ENCODE measurements at regions not wholly inside any gene's neighbourhood (a gene's known extent, or its start where the extent isn't known, plus 50 kb on each side); places are given as distances from the start of the nearest gene placed in this dataset.
"Not testable (repeated sequence)": the region's sequence is repeated elsewhere in the genome, so short reads cannot be mapped to it uniquely, and the experiment has no call there.

DNA sequence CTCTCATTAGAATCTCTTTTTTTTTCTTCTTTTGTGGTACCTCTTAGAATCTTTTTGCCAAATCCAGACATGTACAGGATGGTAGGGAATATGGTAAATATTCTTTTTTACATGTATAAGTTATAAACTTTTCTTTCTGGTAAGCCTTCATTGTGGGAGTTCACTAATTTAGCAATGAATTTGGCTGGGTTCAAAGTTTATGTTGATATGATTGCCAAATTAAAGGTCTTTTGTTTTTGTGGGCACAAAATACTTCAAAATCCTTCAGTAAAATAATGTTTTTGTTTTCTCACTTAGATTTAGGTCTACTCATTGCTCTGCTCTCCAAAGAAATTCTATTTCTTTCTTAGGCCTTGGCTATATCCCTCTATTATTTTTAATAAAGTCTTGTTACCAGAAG is 1405.9 kb upstream of the ALCAM start:
- intact Hi-C loops (cut with DNase I) = no loop called here
- DNase-seq (ENCODE audit: low spot score) = no peak

- DNase-seq (ENCODE audit: low spot score) = no peak
- intact Hi-C loops (cut with DNase I) = no loop called here
These were observed 1403.1 kb upstream of the ALCAM start for GRCh38 chr3:103963599-103963998.

DNA sequence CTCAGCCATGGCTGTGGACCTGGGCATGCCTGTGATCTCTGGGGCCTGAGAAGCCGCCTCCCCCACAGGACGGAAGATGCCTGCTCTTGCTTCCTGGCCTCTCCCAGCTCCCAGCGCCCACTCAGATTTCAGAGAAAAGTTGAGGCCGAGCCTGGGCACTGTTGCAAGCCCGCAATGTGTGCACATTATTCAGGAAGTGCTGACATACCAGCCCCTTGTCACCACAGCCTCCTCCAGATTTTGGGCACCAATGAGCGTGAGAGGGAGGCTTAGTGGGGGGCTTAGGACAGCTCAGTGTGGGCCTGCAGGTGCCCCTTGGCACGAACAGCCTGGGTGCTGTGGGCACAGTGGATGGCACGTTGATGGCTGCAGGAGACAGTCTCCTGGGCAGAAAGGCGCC is 1400.9 kb upstream of the ALCAM start:
- intact Hi-C loops (cut with DNase I) = no loop called here
- DNase-seq (ENCODE audit: low spot score) = no peak

DNA sequence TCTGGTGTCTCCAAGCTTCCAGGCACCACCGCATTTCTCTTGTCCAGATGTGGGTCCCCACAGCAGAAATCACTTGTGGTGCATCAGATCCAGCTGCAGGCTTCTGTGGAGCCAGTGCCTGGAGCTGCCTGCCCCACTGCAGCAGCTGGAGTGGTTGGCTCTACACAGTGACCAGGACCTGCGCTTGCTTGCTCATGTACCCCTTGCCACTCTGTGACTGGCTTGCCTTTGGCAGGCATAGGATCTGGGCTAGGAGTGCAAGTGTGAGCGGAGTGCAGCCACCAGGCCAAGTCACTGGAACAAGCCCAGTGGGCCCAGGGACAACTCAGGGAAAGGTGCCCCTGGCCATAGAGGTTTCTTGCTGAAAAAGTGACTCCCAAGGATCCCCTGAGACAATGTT is 1400.0 kb upstream of the ALCAM start:
- DNase-seq (ENCODE audit: low spot score) = no peak
- intact Hi-C loops (cut with DNase I) = no loop called here

DNA sequence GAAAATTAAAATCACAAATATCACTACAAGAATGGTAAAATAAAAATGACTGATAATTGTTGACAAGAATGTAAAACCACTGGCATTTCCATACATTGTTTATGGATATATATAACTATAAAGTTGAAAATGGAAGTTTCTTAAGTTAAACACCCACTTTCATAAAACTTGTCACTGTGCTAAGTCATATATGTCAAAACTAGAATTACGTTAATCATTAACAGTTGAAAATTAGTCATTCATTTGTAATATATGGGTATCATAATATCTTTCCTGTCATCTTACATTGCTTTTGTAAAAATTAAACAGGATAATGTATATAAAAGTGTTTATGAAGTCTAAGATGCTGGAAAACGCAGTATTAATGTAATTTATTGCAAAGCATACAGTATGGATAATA is 1398.6 kb upstream of the ALCAM start:
- DNase-seq (ENCODE audit: low spot score) = no peak
- intact Hi-C loops (cut with DNase I) = no loop called here

DNA sequence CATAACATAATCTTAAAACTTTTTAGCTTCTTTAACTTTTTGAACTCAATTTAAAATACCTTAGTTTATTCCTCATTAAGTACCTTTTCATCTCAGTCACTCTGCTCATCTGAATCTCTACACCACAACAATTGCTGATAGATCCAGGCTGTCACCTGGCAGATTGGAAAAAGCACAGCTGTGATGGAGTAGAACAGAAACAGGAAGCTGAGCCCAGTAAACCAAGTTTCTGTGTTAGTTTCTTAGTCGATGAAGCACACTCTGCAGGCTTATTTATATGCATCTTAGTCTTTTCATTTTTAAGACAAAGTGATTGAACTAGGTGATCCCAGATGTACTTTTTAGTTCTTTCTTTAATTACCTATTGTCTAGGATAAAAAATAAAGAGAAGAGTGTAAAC is 1398.0 kb upstream of the ALCAM start:
- intact Hi-C loops (cut with DNase I) = no loop called here
- DNase-seq (ENCODE audit: low spot score) = no peak

DNA sequence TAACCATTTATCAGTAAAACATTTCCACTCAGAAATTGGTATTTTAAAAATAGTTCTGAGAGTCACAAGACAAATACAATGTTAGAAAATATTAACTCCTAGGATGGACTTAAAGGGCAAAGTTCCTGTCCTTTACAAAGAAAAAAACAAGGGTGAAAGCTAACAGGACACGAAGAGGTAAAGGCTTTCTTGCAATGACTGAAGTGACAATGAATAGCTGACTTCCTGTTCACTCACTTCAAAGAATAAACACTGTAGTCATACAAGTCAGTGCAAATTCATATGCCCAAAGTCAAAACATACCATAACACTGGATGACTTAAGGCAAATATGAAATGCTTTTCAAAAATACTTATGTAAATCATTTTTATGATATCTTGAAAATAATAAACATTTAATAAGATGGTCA is 1389.8 kb upstream of the ALCAM start:
- intact Hi-C loops (cut with DNase I) = no loop called here
- DNase-seq (ENCODE audit: low spot score) = no peak

DNA sequence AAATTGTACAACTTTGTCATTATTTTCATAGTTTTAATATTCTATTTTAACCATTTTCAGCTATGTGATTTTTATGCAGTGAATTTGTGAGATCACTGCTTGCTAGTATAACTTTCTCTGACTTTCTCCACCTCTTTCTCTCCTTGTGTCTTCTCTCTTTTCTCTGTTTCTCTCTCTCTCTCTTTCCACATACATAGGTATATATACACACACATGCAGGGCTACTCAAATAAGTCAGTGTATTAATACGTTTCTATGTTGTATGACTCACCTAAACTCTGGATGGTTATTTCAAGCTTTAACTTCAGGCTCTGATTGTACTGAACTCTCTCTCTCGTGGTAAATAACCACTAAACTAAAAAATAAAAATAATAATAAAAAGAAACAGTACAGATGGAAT is 1389.3 kb upstream of the ALCAM start:
- intact Hi-C loops (cut with DNase I) = no loop called here
- no peak for DNase-seq (ENCODE audit: low spot score)

DNA sequence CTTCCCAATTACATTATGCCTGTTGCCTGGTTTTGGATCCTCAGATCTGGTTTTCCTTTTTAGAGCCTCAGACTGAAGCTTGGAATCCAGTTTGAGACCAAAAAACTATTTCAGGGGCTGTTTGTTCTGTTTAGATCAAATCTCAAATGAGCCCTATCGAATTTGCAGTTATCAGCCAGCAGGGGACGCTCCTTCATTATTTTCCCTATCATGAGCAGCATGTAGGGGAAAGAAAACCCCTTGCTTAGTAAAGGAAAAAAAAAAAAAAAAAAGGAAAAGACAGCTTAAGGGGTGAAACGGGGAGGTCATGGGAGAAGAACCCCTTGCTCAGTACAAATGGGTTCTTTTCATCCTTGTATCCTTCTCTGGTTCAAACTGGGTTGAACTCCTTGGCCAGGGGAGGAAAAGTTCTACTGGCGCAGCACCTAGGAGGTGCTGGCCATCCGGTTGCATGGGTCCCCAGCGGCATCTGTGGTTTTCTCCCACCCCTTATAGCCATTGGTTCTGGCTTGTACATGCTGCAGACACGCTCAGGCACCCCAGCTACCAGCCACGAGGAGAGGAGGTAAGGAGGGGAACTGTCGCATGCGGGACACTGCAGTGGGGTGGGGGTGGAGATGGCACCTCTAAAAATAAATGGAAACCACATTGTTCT is 1375.1 kb upstream of the ALCAM start:
- DNase-seq (ENCODE audit: low spot score) = no peak
- intact Hi-C loops (cut with DNase I) = no loop called here

GRCh38 chr3:103992469-103992868 is 1374.2 kb upstream of the ALCAM start:
- intact Hi-C loops (cut with DNase I) = no loop called here
- no peak for DNase-seq (ENCODE audit: low spot score)

DNA sequence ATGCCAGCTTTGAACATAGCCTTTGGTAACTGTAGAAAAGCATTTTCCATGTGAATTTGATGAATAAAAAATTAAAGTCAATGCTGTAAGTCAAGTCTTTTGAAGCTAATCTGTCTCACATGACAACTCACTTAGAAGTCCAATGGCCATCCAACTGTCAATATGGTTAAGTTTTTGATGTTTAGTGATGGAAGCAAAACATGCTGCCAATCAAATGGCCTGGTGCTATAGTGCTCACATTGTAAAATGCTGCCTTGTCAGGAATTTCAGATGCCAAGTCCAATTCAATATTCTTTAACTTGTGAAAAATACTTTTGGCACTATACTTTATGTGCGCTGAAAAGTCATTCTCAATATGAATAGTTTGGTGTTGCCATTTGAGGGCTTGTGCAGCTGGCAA is 1361.8 kb upstream of the ALCAM start:
- intact Hi-C loops (cut with DNase I) = no loop called here
- no peak for DNase-seq (ENCODE audit: low spot score)

GRCh38 chr3:104005815-104006214 is 1360.9 kb upstream of the ALCAM start:
- no peak for DNase-seq (ENCODE audit: low spot score)
- intact Hi-C loops (cut with DNase I) = no loop called here

- DNase-seq (ENCODE audit: low spot score) = no peak
- intact Hi-C loops (cut with DNase I) = no loop called here
These were observed 1348.2 kb upstream of the ALCAM start for GRCh38 chr3:104018541-104018940.

- intact Hi-C loops (cut with DNase I) = no loop called here
These were observed 1335.1 kb upstream of the ALCAM start for GRCh38 chr3:104031598-104031997.

GRCh38 chr3:104032283-104032682 is 1334.4 kb upstream of the ALCAM start:
- DNase-seq (ENCODE audit: low spot score) = no peak
- intact Hi-C loops (cut with DNase I) = no loop called here

More at GRCh38 chr3:104031598-104031997, 1335.1 kb upstream of the ALCAM start:
- DNase-seq (ENCODE audit: low spot score) = no peak

DNA sequence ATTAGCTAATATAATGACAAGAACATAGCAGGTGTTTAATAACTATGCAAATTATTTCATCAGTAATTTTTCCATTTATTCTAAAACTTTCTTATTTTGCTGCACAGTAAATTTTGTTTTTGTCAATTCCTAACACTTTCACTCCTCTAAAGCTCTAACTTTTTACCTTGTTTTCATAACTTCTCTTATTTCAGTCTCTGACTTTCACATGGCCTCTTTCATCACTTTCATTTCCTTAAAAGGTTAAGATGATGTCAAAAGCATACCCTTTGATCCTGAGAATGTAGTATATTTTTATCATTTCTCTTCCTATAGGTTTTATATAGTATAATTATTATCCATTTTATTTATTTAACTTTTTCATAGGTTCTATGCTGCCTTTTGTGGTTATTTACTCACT is 1325.8 kb upstream of the ALCAM start:
- intact Hi-C loops (cut with DNase I) = no loop called here
- DNase-seq (ENCODE audit: low spot score) = no peak

- not testable (repeated sequence) for DNase-seq (ENCODE audit: low spot score)
These were observed 1323.6 kb upstream of the ALCAM start for GRCh38 chr3:104043001-104043543.

GRCh38 chr3:104044002-104044401 is 1322.7 kb upstream of the ALCAM start:
- DNase-seq (ENCODE audit: low spot score) = no peak
- intact Hi-C loops (cut with DNase I) = no loop called here

More at GRCh38 chr3:104043001-104043543, 1323.6 kb upstream of the ALCAM start:
- intact Hi-C loops (cut with DNase I) = not testable (repeated sequence)

DNA sequence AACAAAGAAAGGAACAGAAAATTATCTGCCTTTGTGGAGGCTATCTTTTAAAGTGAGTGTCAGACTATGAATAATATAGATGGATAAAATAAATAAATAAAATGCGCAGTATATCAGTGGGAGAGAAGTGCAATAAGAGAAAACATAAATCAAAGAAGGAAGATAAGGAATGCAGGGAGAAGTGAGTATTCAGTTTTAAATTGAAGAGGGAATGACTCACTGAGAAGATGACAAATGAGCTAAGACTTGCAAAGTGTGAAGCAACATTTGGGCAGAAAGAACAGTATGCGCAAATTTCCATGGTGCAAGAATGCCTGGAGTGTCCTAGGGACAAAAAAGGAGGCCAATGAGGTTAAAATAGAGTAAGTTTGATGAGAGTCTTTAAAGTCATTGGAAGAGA is 1300.1 kb upstream of the ALCAM start:
- intact Hi-C loops (cut with DNase I) = no loop called here
- no peak for DNase-seq (ENCODE audit: low spot score)

GRCh38 chr3:104069114-104069513 is 1297.6 kb upstream of the ALCAM start:
- DNase-seq (ENCODE audit: low spot score) = no peak
- intact Hi-C loops (cut with DNase I) = no loop called here

GRCh38 chr3:104070906-104071305 is 1295.8 kb upstream of the ALCAM start:
- intact Hi-C loops (cut with DNase I) = no loop called here
- no peak for DNase-seq (ENCODE audit: low spot score)
